ENCODE measurements at regions not wholly inside any gene's neighbourhood (a gene's known extent, or its start where the extent isn't known, plus 50 kb on each side); places are given as distances from the start of the nearest gene placed in this dataset.

DNA sequence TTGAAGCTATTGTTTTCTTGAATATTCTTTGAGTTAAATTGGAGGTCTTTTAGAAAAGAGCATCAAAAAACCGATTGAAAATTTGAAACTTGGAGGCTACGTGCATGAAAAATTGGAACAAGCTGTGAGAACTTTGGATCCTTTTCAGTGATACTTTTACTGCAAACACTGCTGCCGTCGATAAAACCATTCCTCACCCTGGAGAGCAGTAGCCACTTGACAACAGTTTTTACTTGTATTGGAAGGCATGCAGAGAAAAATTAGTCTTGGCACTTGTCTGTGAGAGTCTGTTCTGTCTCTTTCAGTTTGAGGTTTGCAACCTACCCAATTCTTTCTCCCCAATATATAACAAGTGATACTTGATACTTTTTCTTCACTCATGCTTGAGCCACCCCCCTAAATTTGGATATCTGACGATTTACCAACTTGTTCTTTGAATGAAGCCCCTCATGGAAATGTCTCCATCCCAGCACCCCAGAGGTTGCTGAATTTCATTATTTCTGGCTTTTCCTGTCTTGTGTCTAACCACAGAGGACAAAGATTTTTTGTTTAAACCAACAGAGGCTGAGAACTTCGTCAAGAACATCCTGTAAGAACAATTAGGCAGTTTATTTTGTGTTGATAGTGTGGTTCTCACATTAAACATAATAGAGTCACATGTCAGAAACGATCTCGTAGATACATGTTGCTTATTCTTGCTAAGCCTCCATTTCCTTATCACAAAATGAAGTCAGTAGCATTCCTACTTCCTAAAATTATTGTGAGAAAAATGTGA, 307.3 kb upstream of the PLSCR5 start:
- no peak for DNase-seq

DNA sequence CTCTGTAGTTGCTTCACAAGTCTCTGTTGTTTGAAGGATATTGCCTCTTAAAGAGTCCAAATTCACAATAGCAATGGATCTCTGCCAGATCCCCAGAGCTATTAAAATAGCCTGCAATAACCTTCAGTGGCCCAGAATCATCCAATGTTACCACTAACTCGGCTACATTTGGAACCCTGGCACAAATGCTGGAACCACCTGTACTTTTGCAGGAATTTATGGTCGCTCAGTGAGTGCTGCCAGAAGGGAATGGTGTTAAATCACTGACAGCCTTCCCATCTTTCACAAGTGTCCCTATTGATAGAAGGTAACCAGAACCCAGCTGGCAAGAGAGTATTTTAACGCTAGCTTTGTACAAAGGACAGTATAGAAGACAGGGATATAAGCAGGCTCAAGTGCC, 298.8 kb upstream of the PLSCR5 start:
- DNase-seq: no peak

DNA sequence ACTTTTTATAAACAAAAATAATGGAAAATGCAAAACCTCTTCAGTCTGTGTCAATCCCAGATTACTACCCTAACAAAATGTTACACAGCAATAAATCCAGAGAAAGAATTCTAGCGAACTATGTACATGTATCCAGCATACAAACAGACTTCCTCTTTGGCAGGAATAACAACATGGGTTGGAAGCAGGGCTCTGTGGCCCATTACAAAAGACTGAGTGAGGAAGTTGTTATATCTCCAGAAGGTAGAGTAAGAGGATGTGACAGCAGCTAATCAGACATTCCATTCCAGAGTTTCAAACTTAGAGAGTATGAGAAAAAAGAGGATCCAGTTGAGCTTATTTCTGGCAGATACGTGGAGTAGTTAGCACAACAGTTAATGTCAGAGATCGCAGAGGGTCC, 294.0 kb upstream of the PLSCR5 start:
- no peak for DNase-seq

DNA sequence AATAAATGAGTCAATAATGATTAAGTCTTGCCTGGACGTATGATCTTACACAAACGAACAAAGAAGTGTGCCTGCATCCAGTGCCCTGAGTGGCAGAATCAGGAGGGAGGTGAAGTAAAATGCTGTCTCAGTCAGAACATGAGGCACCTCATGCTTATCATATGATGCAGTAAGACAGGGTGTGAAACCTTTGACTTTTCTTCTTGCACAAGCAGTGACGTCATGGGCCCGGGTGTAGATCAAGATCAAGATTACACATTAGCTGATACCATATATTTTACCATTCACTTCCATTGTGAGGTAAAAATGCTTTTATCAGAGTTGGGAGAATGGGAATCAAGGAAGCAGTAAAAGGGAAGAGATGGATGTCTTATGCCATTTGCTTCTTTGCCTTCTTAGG, 291.6 kb upstream of the PLSCR5 start:
- DNase-seq: no peak

DNA sequence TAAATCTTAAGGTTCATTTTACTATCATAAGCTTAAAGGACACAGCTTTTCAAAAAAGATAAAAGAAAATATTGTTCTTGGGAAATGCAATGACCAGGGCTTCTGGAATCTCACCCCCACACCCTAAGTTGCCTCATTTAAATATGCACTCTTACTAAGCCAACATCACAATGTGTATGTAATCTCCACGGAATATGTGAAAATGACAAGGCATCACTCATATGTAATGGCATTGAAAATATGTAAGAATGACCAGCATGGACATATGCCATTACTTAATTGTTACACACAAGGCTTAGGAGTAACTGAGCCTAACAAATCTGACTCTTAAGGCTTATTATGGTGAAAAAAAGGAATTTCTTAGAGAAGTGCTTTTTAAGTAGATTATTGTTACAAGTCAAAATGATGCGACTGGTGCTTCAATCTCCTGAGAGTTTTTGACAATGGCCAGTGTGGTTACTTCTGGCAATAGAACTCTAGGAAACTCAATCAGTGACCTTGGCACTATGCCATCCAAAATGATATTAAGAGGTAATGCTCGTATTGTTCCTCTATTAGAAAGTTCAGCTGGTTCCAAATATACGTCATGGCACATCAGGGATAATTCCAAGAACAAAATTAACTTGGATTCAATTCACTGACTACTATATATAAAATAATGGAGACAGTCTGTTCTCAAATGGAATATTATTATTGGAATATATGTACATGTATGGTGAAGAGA, 290.0 kb upstream of the PLSCR5 start:
- DNase-seq: no peak

DNA sequence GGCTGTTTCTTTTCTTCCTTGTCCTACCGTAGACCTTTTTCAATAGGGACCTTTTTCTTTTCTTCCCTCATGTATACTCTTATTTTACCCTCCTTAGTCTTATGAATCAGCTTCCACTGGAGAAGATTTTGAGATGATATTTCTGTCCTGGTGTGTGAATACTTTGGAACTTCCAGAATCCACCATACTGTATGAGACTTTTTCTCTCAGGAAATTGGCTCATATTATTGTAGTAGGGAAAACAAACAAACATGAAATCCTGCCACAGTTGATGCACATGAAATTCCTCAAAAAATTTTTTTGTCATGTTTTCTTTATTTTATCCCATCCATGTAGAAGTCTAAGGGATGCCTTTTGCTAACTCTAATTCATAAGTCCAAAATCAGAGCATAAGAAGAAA, 289.3 kb upstream of the PLSCR5 start:
- no peak for DNase-seq

DNA sequence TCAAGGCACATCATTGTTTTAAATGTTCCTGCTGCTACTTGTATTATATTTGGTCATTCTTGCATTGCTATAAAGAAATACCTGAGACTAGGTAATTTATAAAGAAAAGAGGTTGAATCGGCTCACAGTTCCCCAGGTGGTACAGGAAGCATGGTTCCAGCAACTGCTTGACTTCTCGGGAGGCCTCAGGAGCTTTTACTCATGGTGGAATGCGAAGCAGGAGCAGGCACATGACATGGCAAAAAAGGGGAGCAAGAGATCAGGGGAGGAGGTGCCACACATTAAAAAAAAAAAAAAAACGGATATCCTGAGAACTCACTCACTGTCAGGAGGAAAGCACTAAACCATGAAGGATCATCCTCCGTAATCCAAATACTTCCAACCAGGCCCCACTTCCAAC, 286.9 kb upstream of the PLSCR5 start:
- DNase-seq: no peak

DNA sequence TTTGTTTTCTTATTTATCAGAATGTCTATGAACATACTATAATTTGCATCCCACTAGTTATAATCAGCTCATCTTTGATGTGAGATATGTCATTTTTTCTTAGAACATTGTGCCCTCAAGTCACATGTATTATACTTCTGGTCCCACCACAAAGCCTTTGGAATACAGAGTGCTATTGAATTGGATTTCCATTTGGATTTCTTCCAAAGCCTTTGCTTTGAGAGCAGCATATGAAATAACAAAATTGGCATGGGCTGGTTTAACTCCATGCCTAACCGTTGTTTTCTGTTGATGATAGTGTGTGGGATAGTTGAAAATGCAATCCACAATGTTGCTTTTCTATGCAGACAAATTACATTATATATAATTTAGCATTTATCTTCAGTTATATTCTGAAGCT, 284.5 kb upstream of the PLSCR5 start:
- DNase-seq: no peak

DNA sequence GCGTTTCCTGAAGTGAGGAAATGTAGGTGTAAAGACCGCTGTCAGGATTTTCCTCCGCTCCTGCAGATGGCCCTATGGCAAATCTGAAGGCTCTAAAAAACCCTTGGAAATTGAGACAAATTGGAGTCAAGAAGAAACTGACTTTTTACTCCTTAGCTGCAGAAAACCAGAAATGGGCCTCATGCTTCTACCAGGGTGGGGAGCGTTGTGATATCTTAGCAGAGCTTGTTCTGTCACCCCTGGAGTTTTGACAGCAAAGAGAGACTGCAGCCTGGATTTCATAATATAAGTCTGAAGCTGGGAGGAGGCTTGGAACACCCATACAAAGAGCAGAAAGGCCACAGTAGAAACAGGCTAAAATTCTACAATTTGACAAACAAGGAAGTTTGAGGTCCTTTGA, 283.0 kb upstream of the PLSCR5 start:
- DNase-seq: no peak

DNA sequence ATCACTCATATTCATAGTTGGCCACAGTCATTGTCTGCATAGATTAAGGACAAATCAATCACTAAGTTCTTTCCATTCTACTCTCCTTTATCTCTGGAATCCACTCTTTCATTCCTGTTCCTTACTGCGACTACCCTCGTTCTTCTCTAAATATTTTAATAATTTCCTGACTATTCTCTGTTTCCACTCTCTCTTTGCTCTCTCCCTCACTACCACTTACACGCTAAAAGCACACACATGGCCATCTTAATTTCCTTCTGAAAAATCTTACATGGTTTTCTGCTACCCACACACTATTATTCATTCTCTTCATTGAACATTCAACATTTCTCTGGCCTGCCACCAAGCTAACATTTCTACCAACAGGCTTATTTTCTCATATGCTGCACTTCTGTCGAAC, 279.6 kb upstream of the PLSCR5 start:
- no peak for DNase-seq

DNA sequence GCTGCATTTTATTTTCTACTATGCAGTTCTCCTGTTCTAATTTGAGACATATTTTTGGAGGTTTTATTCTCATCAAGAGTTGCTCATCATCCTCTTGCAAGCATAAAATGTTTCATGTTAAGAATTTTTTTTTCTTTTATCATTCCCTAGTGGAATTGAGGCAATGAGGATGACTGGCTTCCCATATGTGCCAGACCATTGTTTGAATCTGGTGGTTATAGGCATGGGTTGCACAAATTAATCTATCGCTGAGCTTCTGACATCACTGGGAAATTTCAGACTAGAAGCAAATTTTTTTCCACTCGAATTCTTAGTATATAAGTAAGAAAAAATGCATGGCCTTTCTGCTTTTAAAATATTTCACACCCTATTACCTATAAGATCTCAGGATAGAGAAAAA, 279.1 kb upstream of the PLSCR5 start:
- DNase-seq: no peak

DNA sequence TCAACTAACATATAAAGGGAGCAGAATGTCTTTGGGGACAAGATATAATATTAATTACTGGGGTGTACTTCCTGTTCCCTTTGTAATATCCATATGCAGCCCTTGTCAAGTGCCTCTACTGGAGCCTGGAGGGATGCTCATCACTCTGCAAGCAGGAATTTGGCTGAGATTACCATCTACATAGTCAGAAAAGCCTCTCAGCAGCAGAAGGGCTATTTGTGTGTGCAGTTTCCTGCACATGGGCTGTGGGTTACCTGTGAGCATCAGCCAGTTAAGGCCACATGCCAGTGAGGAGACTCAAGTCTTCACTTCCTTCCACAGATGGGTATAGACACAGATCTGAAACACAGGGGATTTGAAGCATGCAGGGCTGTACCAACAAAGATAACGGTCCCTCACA, 278.1 kb upstream of the PLSCR5 start:
- no peak for DNase-seq

DNA sequence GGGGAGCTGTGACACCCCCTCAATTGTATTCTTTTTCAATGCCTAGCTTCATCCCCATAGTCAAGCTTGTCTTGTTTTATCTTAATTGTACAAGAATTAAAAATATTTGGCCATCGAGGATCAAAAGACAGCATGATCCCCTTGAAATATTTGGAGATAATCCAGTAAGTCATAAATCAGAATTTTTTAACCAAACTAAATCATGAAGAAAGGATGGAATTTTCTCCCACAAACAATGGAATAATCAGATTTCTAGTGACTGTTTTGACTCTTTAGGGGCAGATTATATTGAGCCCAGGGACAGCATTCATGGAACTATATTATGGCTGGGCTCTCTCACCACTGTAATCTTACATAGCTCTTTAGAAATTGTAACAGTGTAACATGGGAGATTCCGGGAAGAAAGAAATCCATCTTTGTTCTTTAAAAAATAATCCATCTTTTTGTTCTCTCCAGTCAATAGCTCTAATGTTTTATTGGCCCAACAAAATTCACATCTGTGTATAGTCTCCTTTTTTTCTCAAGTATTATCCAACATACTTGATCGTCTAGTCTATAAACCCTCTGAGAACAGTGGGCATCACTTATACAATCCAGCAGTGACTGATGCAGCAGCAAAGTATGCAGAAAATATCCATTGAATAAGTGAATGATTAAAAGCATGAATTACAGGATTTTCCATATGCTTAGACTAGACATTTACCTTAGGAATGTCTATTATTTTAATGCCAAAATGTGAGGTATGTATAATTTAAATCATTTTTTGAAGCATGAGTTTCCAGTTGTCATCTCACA, 277.0 kb upstream of the PLSCR5 start:
- DNase-seq: no peak

DNA sequence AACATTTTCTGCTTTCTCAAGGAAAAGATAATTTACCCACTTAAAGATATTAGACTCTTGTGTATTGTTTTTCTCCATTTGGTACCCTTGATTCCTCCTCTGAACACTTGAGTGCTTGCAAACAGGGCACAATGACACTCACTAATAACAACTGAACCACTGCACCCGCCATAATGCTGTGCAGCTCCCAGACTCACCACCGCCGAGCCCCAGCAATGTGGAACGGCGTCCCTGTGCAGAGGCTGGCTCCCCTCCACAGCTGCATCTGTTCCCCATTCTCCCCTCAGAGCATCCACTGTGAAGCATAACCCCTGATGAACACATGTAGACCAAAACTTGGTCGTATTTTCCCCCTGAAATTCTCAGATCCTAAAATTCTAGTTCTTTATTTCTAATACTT, 276.2 kb upstream of the PLSCR5 start:
- DNase-seq: no peak

DNA sequence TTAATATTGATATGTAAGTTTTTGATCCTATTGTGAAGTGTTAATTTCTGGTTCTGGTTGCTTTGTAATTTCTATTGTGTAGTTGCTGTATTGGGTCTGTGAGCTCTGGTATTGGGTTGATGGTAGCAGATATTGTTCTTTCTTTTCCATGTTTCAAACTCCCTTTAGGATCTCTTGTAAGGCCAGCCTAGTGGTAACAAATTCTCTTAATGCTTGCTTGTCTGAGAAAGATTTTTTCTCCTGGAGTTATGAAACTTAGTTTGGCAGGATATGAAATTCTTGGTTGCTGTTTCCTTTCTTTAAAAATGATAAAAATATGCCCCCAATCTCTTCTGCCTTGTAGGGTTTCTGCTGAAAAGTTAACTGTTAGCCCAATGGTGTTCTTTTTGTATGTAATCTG, 268.6 kb upstream of the PLSCR5 start:
- no peak for DNase-seq

DNA sequence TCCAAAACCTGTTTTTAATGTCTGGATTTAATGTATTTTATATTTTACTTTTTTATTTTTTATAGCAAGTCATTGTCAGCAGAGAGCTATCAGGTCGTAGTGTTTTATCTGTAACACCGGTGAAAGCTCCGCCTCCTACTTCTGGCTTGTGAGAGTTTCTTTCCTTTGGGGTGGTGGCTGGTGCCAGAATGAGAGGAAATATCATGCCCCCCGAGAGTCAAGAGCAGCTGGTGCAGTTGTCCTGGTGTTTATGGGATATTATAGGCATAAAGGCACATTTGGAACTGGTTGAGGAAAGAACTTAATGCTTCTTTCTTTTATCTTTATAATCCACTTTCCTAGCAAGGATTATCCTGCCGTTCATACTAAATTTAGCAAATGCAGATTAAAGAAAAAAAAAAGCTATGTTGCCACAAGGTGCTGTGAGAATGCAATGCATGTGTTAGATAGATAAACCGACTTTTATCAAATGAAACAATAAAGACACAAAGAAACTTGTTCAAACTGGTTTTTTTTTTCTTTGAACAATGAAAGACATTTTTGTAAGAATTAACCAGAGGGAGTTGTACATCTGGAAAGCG, 260.1 kb upstream of the PLSCR5 start:
- DNase-seq: no peak

DNA sequence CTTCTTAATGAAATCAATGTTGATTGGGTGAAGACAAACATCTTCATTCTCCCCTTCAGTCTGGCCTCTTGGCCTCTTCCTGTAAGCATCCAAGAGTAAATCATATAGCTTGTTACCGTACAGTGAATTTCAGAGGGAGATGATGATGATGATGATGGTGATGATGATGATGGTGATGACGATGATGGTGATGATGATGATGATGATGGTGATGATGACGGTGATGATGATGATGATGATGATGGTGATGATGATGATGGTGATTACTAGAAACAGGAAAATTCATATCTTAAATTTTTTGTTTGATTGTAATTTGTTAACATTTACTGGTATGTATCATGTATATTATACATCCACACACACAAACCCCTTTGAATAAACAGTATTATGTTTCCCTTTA, 256.1 kb upstream of the PLSCR5 start:
- no peak for DNase-seq

DNA sequence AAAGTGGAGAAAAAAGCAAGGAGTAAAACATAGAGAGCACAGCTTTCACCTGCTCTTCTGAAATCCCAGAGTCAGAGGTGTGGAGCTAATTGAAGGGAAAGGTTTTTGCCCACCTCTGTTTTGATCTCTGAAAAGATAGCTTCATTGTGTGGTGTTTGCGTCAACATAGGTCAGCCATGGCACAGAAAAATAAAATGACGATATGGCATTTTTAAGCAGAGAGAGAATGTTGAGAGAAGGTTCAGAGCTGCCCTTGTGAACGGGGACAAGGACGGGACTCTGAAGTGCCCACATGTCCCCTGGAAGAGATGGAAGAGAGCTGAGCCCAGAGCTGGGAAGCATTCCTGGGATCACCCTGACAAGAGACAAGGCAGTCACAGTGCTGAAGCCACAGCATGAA, 249.4 kb upstream of the PLSCR5 start:
- DNase-seq: no peak

DNA sequence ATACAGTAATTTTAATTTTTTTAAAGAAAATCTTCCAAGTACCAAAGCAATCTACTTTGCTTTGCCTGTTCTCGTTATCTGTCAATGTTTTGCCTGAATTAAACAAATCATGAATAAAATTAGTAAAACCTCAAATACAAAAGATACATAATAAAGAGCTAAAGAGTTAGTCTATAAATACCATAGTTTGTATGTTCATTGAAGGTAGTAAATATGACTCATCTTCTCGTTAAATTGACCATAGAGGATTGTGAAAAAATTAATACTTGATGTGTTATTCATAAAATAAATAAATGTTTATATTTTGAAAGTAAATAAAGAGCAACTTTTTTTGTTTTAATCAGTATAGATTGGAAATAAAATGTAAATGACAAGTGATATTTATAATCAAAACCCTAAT, 246.5 kb upstream of the PLSCR5 start:
- DNase-seq: no peak

DNA sequence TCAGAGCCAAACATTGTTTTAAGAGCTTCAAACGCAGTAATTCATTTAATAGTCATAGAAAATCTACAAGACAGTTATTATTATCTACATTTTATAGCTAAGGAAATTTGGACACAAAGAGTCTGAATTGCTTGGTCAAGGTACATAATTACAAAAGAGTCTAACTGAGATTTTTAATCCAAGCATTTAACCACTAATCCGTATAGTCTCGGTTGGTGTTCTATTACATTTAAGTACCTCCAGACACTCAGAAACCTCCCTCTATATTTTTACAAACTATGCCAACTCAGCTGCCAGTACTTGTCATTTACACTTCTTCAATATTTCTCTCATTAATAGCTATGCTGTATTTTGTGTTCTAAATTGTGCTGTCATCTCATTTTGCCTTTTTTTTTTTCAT, 240.2 kb upstream of the PLSCR5 start:
- DNase-seq: no peak

DNA sequence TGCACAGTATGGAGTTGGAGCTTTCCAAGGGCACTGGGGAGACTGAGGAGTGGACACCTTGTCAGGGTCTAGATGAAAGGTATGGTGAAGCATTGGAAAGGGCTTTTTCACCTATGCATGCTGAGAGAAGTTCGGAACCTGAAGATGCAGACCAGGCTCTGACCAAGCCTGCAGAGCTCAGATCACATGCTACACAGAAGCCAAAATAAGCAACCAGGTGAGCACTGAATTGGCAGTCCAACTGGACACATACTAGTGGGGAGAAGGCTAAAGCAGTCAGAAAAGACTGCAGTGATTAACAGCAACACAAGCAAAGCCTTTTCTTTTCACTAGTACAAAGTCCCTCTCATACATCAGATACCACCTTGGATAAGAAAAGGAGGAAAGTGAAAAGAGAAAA, 238.3 kb upstream of the PLSCR5 start:
- no peak for DNase-seq

DNA sequence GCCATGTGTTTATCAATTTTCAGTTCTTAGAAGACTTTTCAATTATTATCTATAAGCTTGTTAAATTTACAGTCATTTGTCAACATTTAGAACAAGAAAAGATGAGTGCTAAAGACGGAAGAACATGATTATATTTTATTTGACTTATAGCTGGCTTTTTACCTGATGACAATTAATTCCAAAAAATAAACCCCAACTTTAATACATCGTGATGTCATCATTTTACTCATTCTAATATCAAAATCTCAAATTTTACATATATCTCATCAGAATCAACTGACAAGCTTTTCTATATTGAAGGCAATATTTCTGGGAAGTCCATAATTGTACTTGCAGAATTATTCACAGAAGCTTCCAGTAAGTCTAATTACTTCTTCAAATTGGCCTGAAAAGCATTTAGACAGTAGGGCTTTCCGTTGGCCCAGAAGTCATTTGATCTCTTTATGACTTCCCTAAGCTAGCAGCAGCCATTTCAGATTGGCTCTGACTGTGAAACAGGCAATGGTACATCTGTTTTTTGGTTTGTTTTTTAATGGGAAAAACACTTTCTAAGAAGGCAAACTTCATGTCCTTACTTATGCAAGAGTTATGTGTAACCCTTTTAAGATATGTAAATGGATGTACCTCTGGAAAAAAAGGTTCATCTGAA, 234.7 kb upstream of the PLSCR5 start:
- no peak for DNase-seq

All from hypothalamus (tissue), 51 donors.